Left renal cortex interstitium (tissue), 4 donors: ENCODE measurements at regions not wholly inside any gene's neighbourhood (a gene's known extent, or its start where the extent isn't known, plus 50 kb on each side); places are given as distances from the start of the nearest gene placed in this dataset.
"Not testable (repeated sequence)": the region's sequence is repeated elsewhere in the genome, so short reads cannot be mapped to it uniquely, and the experiment has no call there.

Experiments used
- DNase-seq, 4 donors: peaks; one replicate each; pipeline ENCODE4 v3.0.0-alpha.2; 2013; ENCODE audit warnings: low read depth in 4 of 4, low spot score in 2 of 4, missing footprints in 1 of 4

DNA sequence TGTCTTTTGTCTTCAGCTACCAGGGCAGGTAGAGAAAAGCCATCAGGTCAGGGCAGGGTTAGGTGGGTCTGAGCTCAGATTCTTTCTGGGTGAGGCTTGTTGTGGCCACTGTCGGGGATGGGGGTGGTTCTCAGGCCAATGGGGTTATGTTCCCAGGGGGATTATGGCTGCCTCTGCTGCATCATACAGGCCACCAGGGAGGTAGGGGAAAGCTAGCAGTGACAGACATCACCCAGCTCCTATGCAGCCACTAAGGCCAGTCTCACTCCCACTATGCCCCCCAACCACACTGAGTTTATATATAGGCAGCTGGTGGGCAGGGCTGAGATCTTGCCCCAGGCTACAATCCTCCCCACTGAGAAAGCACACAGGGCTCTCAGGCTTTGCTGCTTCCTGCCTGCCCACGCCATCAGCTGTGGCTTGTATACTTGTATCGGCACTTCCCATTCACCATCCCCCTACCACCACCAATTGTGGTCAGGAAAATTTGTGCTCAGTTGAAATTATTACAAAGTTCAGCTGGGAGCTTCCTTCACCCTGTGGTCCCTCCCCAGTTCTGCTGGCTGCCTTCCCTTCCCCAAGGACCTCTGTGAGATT is 72.6 kb upstream of the PTPN13 start:
- no peak for DNase-seq

DNA sequence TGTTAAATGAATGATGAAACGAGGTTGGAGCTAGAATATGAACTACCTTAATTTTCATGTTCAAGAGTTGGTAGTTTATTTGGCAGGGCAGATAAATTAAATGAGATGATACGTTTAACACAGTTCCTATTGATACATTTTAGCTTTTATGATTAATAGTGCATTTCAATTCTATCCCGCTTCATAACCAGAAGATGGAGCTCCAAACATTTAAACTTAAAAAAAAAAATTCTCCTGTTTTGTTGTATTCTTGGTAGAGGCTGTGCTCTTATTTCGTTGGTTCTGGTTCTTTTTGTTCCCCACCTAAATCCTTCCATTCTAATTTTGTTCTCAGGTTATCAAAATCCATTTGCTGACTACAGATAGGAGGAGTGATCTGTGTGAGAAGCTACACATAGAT is 71.8 kb upstream of the PTPN13 start:
- DNase-seq, result no peak

DNA sequence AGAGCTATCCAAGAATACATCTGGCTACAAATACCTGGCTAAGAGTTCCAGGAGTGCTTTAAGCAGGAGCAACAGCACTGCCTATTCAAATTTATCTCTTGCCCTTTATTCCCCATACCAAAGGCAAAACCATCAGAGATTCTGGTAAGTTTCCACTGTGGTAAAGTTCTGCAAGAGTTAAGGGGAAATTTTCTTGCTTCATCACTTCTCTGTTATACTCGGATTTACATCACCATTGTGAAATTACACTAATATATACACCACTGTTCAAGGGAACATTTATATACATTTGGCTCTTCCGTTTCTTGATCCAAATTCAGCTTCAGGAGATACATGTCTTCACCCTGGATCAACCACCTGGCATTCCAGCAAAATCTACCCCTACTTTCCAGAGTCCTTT is 70.8 kb upstream of the PTPN13 start:
- no peak for DNase-seq

DNA sequence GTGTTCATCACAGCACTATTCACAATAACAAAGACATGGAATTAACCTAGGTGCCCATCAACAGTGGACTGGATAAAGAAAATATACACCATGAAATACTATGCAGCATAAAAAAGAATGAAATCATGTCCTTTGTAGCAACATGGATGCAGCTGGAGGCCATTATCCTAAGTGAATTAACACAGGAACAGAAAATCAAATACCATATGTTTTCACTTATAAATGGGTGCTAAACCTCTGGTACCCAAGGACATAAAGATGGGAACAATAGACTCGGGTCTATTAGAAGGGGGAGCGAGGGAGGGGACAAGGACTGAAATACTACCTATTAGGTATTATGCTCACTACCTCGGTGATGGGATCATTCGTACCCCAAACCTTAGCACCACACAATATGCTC is 66.4 kb upstream of the PTPN13 start:
- DNase-seq, result not testable (repeated sequence)

DNA sequence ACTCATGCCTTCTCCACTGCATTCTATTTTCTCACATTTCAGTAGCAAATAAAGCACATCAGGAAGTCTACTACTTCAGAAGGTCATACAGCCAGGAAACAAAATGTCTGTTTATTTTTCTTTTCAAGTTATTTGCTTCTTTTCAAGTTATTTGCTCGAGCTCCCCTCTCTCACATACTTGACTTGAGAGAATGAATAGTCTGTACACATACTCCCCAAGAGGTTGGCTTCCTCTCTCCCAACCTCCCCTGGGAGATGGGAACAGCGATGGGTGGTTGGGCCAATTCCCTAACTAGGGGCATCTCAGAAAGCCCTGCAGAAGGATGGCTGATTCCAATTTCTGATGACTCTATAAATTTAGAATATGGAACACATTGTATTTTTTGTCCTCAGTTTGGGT is 64.7 kb upstream of the PTPN13 start:
- DNase-seq, result no peak

DNA sequence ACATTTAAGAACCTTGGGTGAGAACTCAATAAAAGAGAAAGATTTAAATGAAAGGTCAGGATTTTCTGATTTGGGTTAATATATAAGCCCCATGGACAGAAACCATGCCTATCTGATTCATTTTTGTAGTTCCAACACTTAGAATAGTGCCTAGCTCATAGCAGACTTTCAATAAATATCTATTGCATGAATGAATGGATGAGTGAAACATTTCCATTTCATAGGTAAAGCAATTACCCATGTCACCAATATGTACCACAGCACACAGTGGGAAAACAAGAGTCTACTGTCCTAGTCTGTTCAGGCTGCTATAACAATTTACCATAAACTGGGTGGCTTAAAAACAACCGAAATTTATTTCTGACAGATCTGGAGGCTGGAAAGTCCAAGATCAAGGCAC is 63.9 kb upstream of the PTPN13 start:
- no peak for DNase-seq

DNA sequence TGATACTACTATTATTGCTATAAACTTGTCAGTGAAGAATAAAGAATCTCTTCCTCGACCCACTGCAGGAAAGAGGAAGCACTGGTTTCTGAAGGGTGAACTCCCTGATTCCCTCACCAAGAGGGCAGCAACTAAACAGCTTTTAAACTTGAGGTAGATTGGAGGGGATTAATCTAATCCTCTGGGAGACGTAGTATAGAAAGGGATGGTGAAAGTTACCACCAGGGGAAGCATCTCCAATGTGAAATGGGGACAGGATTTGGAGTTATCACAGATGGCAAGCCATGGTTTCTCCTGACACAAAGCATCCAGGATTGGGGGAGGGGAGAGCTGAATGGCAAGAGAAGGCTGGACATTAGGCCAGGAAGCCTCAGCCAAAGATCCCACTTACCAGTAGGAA is 62.7 kb upstream of the PTPN13 start:
- DNase-seq, result no peak

DNA sequence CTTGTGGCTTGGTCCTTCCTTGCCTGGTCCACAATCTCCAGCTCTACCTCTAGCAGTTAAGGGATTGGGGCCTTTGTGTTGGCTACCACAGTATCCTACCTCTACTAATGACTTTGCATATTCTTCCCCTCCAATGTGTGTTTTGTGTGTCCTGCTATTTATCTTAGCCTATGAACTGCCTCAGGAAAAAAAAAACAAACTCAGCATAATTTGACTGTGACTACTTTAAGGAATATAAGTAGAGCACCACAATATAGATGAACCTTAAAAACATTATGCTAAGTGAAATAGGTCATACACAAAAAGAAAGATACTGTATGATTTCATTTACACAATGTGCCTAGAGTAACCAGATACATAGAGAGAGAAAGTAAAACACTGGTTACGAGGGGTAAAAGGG is 61.3 kb upstream of the PTPN13 start:
- DNase-seq, result no peak

DNA sequence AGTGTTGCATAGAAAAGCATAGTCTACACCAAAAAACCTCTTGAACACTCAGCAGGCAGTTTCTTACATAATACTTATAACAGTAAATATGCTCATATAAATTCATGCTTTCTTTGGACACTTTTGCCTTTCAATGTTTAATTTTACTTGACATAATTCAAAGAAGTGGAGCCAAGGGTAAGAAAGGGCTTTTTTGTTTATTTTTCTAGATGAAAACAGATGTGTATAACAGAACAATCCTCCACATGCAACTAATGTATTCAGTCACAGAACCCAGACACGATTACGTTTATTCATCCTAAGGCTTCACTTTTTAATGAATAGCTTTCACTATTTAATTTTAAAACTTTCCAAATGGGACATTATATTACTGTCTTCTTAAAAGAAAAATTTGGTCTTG is 58.0 kb upstream of the PTPN13 start:
- DNase-seq, result no peak

DNA sequence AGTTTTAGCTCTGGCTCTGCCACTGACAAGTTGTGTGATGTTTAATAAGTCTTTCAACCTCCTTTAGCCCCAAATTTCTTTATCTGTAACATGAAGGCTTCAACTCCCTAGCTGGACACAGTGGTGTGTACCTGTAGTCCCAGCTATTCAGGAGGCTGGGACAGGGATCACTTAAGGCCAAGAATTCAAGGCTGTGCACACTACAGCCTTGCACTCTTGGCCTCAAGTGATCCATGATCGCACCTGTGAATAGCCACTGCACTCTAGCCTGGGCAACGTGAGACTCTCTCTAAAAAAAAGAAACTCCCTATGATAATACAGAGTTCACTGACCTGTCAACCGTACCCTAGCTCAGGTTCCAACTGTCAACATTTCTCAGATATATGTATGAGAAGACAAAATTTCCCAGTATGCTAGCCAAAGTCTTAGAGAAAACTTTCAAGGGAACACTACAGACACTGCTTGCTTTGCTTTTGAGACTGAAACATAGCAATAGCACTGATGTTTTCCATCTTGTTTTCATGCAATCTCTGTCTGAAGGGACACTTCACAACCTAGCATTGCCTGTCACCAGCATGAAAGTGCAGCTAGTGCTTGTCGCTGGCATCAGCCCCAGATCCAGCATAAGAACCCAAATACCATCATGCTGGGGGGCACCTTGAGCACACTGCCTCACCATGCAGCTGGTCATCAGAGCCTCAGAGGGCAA is 51.6 kb upstream of the PTPN13 start:
- no peak for DNase-seq

DNA sequence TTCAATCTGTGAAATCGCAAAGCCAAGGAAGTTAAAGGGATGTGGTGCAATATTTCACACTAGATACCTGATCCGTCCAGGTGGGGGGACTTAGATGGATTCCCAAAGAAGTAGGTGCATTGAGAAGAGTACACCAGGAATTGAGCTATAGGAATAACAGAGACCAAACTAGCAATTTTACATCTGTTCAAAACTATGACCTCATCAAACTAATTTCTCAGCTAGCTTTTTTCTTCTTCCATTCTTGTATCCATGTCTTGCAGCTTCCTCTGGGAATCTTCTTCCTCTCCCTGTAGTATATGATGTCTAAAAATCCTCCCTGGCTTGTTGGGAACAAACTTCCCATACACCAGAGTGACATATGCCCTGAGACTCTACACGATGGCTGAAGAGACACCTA is 51.0 kb upstream of the PTPN13 start:
- no peak for DNase-seq

DNA sequence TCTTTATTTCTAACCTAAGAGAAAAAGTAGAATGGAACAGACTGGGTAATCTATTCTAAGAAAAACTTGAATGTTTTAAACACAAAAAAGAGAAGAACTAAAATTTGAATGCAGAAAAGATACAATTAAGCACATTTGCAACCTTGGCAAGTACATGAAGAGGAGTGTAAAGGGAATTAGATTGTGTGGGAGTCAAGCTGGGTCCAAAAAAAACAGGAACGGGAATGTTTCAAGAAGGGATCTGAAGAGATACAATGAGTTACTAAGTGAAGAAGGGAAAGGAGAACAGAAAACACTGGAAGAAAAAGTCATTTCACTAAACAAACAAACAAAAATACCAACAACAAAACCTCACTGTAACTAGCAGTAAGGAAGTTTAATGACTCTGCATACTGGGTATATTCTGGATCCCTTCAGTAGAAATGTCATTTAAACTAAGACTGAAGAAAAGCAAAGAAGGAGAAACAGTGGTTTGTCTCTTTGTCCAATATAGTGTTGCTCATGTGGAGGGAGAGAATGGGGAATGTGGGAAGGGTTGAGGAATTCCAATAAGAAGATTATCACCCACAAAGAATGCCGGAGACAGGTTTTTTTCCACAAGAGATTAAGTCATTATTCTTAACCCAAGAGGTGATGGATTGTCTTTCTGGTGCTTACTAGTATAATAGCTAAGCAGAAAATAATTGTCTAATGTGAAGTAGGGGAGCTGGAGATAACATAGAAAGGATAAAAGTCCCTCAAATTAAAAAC is 50.4 kb upstream of the PTPN13 start:
- no peak for DNase-seq

DNA sequence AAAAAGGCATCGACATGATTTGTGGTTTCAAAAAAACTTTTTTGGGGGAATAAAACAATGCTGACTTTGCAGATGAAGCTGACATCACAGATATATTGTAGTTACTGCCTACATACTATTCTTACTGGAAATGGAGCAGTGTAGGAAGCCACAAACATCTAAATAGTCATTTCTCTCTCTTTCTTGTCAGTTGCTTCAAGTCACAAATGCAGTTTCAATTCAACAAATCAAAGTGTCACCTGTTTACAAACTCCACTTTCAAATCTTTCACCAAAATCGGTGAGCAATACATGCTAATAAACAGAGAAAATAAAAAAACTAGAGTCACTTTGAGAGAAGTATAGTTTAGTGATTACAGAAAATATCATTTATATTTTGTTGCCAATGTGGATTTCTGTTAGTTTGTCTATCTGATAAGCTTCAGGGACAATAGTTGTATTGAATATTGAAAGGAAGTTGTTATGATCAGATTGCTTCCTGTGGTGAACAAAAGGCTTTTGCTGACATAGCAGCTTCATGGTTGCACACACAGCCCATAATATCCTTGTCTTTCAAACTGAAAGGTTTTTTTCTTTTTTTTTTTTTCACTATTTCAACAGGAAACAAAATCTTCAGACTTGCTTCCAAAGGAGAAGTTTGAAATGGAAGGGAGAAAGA is 49.7 kb upstream of the PTPN13 start:
- DNase-seq, result no peak
